HG03097 (cell line): ENCODE measurements at regions not wholly inside any gene's neighbourhood (a gene's known extent, or its start where the extent isn't known, plus 50 kb on each side); places are given as distances from the start of the nearest gene placed in this dataset.
"Not testable (repeated sequence)": the region's sequence is repeated elsewhere in the genome, so short reads cannot be mapped to it uniquely, and the experiment has no call there.

Experiments used
- ATAC-seq: cut with Tn5 transposase; IDR thresholded peaks from one replicate; pipeline ENCODE4 v1.9.1; 2021; ENCODE audit not compliant: unreplicated experiment, low FRiP score

- ATAC-seq: no peak
These were observed 50.5 kb upstream of the GRIN2A start for GRCh38 chr16:10232757-10233156.

- ATAC-seq: no peak
These were observed 57.4 kb upstream of the GRIN2A start for GRCh38 chr16:10239640-10240039.

DNA sequence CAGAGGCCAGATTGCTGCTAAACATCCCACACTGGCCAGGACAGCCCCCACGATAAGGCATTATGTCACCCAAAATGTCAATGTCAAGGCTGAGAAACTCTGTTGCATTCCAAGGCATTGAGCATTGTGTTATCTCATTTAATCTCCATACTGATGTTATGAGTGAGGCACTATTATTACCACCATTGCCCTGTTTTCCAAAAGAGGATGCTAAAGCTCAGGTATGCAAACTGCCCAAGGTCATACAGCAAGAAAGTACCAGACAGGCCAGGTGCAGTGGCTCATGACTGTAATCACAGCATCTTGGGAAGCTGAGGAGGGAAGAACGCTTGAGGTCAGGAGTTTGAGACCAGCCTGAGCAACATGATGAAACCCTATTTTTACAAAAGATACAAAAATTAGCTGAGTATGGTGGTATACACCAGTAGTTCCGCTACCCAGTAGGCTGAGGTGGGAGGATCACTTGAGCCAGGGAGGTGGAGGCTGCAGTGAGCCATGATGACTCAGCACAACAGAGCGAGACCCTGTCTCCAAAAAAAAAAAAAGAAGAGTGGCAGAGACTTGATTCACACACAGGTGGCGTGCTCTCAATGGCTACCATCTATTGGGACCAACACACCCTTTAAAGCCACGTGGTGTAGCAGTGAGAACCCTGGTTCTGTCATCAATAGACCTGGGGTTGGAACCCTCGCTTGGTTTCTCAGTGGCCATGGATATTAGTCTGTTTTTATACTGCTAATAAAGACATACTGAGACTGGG is 58.8 kb upstream of the GRIN2A start:
- ATAC-seq: no peak

- ATAC-seq: no peak
These were observed 59.9 kb upstream of the GRIN2A start for GRCh38 chr16:10242097-10242496.

GRCh38 chr16:10242916-10243315 is 60.7 kb upstream of the GRIN2A start:
- ATAC-seq: no peak

DNA sequence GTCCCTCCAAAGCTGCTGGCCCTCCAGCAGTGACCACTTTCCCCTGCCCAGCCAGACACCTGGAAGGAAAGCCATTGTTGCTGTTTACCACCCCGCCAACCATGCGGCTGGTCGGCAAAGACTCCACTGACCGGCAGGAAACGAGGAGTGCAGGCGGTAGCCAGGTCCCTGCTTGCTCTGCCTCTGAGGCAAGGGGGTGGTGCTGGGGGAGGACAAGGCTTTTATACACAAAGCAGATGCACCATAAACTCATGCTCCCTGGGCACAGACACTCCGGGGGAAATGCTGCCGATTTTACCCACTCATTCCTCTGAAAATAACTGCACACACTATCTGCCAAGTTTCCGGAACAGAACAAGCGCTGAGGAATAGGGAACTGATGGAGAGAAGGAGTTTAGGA is 62.8 kb upstream of the GRIN2A start:
- no peak for ATAC-seq

DNA sequence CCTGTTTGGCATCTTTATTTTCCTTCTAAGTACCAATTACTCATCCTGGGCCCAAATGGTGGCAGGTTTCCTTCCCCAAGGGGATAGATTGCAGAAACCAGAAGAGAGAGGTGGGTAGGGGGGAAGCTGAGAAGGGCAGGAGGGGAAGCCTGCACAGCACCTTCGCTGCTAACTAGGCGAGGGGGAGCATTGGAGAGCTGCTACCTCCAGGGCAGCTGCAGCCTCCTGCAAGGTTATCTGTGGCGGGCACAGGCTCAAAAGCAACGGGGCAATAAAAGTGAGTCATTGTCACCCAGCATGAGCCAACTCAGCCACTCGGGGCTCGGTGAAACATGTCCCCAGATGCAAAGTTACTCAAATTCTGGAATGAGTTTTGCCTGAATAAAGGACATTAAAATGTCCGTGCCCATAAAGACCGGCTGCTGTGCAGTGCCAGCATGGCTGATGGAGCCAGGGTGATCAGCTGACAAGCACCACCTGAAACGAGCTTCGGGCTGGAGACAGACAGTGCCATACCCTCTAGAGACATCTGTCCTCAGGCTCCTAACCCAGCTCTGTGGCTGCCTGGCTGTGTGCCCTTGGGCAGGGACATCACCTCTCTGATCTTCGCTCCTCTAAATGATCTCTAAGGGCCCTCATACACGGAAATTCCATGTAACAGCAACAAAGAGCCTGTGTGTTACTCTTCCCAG is 68.1 kb upstream of the GRIN2A start:
- ATAC-seq: no peak

GRCh38 chr16:10252155-10252554 is 69.9 kb upstream of the GRIN2A start:
- ATAC-seq: no peak

GRCh38 chr16:10253409-10253808 is 71.2 kb upstream of the GRIN2A start:
- no peak for ATAC-seq

DNA sequence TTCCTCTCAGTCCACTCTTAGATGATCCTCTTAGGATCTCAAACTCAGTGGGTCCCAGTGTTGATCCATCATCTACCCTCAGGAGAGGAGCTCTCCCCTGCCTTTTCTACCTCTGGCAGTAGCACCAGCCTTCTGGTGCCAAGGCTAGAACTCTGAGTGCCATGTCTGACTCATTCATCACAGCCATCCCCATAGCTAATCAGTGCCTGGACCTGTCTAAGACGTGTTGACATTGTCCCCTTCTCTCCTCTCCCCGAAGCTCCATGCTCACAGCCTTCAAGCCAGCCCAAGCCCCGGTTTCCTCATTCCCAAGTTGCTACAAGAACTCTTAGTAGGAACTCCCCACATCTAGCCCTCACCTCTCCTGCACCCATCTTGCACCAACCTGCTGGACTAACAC is 73.5 kb upstream of the GRIN2A start:
- ATAC-seq: no peak

- ATAC-seq: no peak
These were observed 74.8 kb upstream of the GRIN2A start for GRCh38 chr16:10256784-10257641.

- not testable (repeated sequence) for ATAC-seq
These were observed 75.5 kb upstream of the GRIN2A start for GRCh38 chr16:10257642-10258251.

GRCh38 chr16:10258930-10259603 is 76.8 kb upstream of the GRIN2A start:
- not testable (repeated sequence) for ATAC-seq

DNA sequence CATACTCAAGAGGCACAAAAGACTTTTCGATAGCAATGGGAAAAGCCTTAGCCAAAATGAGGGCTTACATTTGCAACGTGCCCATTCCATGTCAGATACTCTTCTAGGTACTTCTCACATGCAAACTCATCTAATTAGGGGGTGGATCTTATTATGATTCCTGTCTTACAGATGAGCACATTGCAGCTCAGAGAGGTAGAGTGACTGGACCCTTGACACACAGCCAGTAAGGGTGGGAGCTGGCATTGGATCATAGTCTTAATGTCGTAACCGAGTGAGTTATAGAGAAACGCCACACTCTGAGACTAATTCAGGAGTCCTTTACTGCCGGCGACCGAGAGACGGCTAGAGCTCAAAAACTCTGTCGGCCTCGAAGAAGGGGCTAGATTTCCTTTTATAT is 78.8 kb upstream of the GRIN2A start:
- ATAC-seq: no peak

DNA sequence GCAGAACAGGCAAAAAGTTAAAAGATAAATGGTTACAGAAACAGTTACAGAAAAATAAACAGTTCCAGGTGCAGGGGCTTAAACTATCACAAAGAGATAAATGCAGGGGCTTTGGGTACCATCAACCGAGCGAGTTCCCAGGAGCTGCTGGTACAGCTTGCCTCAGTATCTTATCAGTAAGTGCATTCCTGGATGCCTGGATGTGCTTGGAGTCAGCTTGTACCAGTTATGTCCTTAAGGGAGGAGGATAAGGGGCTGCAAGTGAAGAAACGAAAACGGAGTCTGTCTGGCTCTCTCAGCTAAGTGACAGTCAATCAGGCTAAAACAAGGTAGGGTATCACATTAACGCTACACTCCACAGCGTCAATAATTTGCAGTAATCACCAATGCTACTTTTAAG is 79.3 kb upstream of the GRIN2A start:
- not testable (repeated sequence) for ATAC-seq

GRCh38 chr16:10262377-10263132 is 80.3 kb upstream of the GRIN2A start:
- ATAC-seq: no peak

GRCh38 chr16:10265770-10266615 is 83.8 kb upstream of the GRIN2A start:
- ATAC-seq: no peak

GRCh38 chr16:10266809-10267208 is 84.6 kb upstream of the GRIN2A start:
- peak; percentile 62 for ATAC-seq

DNA sequence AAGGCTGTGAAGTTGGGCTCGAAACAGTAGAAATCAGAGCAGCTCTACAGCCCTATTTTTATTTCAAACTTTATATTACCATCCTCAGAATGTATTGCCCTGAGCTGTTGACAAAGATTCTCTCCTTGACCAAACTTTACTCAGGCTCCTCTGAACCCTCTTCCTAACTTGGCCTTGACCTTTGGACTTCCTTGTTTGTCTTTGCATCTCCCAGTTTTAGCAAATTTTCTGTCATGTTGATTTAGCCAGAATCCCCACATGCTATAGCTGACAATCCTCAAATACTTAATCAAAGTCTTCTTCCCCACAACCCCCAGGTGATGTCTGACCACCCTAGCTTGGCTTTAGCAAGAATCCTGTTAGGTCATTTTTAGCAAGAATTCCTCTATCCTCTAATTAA is 87.4 kb upstream of the GRIN2A start:
- no peak for ATAC-seq
